Natural killer cell (primary cell): ENCODE measurements at regions not wholly inside any gene's neighbourhood (a gene's known extent, or its start where the extent isn't known, plus 50 kb on each side); places are given as distances from the start of the nearest gene placed in this dataset.
"Not testable (repeated sequence)": the region's sequence is repeated elsewhere in the genome, so short reads cannot be mapped to it uniquely, and the experiment has no call there.

Experiments used
- ATAC-seq, 3 donors: fragments of 150-1000 bp in 2 of 3; fragments of 200-7000 bp in 1 of 3; cut with Tn5 transposase; 1 replicate in 1 of 3; 2 replicates in 2 of 3; pipeline ENCODE4 v1.10.0; 2021; ENCODE audit warnings: mild to moderate bottlenecking in 2 of 3, moderate library complexity in 2 of 3
- DNase-seq, 2 donors: peaks; one replicate each; pipeline versions ENCODE4 v3.0.0 to v3.0.0-alpha.2; 2013 to 2021; ENCODE audit warnings: mixed read lengths in 1 of 2
- H3K27ac ChIP-seq: one replicate; pipeline ENCODE4 v1.5.1; 2013; ENCODE audit warnings: mild to moderate bottlenecking, low read length
- H3K27me3 ChIP-seq: one replicate; pipeline ENCODE4 v1.6.1; 2013; ENCODE audit warnings: low read length; ENCODE audit not compliant: control insufficient read depth, insufficient read depth
- H3K36me3 ChIP-seq: one replicate; pipeline ENCODE4 v1.6.1; 2013; ENCODE audit warnings: low read length; ENCODE audit not compliant: control insufficient read depth, insufficient read depth
- H3K4me1 ChIP-seq: one replicate; pipeline ENCODE4 v1.6.1; 2013; ENCODE audit warnings: low read length; ENCODE audit not compliant: control insufficient read depth, insufficient read depth
- H3K4me3 ChIP-seq: one replicate; pipeline ENCODE4 v1.5.1; 2013; ENCODE audit warnings: low read length
- H3K9me3 ChIP-seq: one replicate; pipeline ENCODE4 v1.6.1; 2013; ENCODE audit warnings: low read length; ENCODE audit not compliant: control insufficient read depth, insufficient read depth
- H3K27ac Mint-ChIP-seq, 2 donors: one replicate each; pipeline ENCODE4 v1.8.0; 2022; ENCODE audit warnings: mild to moderate bottlenecking in 2 of 2, mixed read lengths in 2 of 2, moderate library complexity in 1 of 2
- H3K27me3 Mint-ChIP-seq, 2 donors: one replicate each; pipeline ENCODE4 v1.8.0; 2022; ENCODE audit warnings: low read depth in 2 of 2, mixed read lengths in 2 of 2
- H3K36me3 Mint-ChIP-seq: one replicate; pipeline ENCODE4 v1.8.0; 2022; ENCODE audit warnings: mixed read lengths
- H3K4me1 Mint-ChIP-seq, 2 donors: one replicate each; pipeline ENCODE4 v1.8.0; 2022; ENCODE audit warnings: mixed read lengths in 2 of 2
- H3K4me3 Mint-ChIP-seq: one replicate; pipeline ENCODE4 v1.8.0; 2022; ENCODE audit warnings: mild to moderate bottlenecking, moderate library complexity, mixed read lengths
- H3K9me3 Mint-ChIP-seq, 2 donors: one replicate each; pipeline ENCODE4 v1.8.0; 2022; ENCODE audit warnings: mixed read lengths in 2 of 2
- CTCF ChIP-seq: fragments of 200-600 bp; IDR thresholded peaks from one replicate; pipeline ENCODE4 v1.8.0; 2022; ENCODE audit warnings: antibody characterized with exemption
- WGBS: methylation state at CpG from one replicate; pipeline ENCODE4 v1.1.7; 2013; ENCODE audit warnings: missing lambda C conversion rate; ENCODE audit not compliant: insufficient coverage; 5-methylcytosine and 5-hydroxymethylcytosine counted together
- intact Hi-C: fragments of 100-400 bp; cut with micrococcal nuclease; formaldehyde crosslinking; loops from one replicate; pipeline ENCODE4 v1.14.2; 2022

- Histone ChIP-seq H3K4me1 (no peaks in the 10 kb centered on the region), H3K4me3 (no peak overlapping the region), H3K36me3 (no peaks in the 10 kb centered on the region), H3K27ac (no peak overlapping the region), H3K27me3 (no peaks in the 10 kb centered on the region), H3K9me3 (no peaks in the 10 kb centered on the region)
- Mint-ChIP-seq H3K36me3 (no peaks in the 10 kb centered on the region), H3K4me1 (peaks cover 0 to 7% of the 10 kb centered on the region in 2 donors), H3K27me3 (peaks cover 0 to 2% of the 10 kb centered on the region in 2 donors), H3K27ac (no peak overlapping the region), H3K4me3 (no peak overlapping the region), H3K9me3 (no peaks in the 10 kb centered on the region)
- ATAC-seq (no peak), DNase-seq (no peak)
- WGBS, result 84% methylated on average over 6 of the region's 6 CpGs
- no peak for TF ChIP-seq CTCF
- intact Hi-C loops, result no loop called here
These were observed 265.9 kb downstream of the EFCAB11 start for GRCh38 chr14:89688507-89689211.

- H3K4me1 ChIP-seq, H3K27ac Mint-ChIP-seq, H3K36me3 ChIP-seq, H3K4me3 Mint-ChIP-seq, H3K36me3 Mint-ChIP-seq, DNase-seq, H3K27me3 ChIP-seq, H3K27me3 Mint-ChIP-seq, H3K9me3 Mint-ChIP-seq, ATAC-seq, H3K9me3 ChIP-seq, intact Hi-C loops, H3K27ac ChIP-seq, H3K4me3 ChIP-seq: not testable (repeated sequence)
- peaks cover 9 to 15% of the 10 kb centered on the region in 2 donors for H3K4me1 Mint-ChIP-seq
- 71% methylated on average over 1 of the region's 3 CpGs for WGBS
These were observed 267.4 kb downstream of the EFCAB11 start for GRCh38 chr14:89687129-89687528.

GRCh38 chr14:89684139-89684538 is 267.1 kb upstream of the FOXN3 start:
- no peaks in the 10 kb centered on the region for H3K36me3 ChIP-seq
- no peaks in the 10 kb centered on the region for H3K36me3 Mint-ChIP-seq
- no peak overlapping the region for H3K4me3 Mint-ChIP-seq
- H3K27ac ChIP-seq, result no peak overlapping the region
- no peak for DNase-seq
- intact Hi-C loops, result no loop called here
- H3K4me1 Mint-ChIP-seq, result peaks cover 30 to 31% of the 10 kb centered on the region in 2 donors
- no peaks in the 10 kb centered on the region for H3K9me3 Mint-ChIP-seq
- ATAC-seq, result no peak
- WGBS, result 97% methylated on average over 4 of the region's 4 CpGs
- H3K27me3 ChIP-seq, result no peaks in the 10 kb centered on the region
- no peaks in the 10 kb centered on the region for H3K9me3 ChIP-seq
- TF ChIP-seq CTCF, result no peak
- H3K27me3 Mint-ChIP-seq, result no peaks in the 10 kb centered on the region
- no peak overlapping the region for H3K4me3 ChIP-seq
- H3K4me1 ChIP-seq, result peaks cover 20% of the 10 kb centered on the region
- no peak overlapping the region for H3K27ac Mint-ChIP-seq

- H3K9me3 Mint-ChIP-seq, result no peaks in the 10 kb centered on the region
- H3K36me3 Mint-ChIP-seq, result no peaks in the 10 kb centered on the region
- peak overlapping the region; percentile 85 for H3K4me3 Mint-ChIP-seq
- H3K4me1 Mint-ChIP-seq, result peaks cover 23 to 31% of the 10 kb centered on the region in 2 donors
- DNase-seq, result peak in 1 of 2 donors; percentile 65
- Histone ChIP-seq H3K27me3 (no peaks in the 10 kb centered on the region), H3K27ac (peak overlapping the region; percentile 23), H3K4me1 (peaks cover 20% of the 10 kb centered on the region), H3K36me3 (no peaks in the 10 kb centered on the region), H3K9me3 (no peaks in the 10 kb centered on the region), H3K4me3 (no peak overlapping the region)
- ATAC-seq, result peak; percentile 37 to 48 (median 46)
- no peaks in the 10 kb centered on the region for H3K27me3 Mint-ChIP-seq
- intact Hi-C loops, result no loop called here
- 10% methylated on average over 9 of the region's 9 CpGs for WGBS
- TF ChIP-seq CTCF, result no peak
- peak overlapping the region; percentile 82 to 87 for H3K27ac Mint-ChIP-seq
These were observed 264.3 kb upstream of the FOXN3 start for GRCh38 chr14:89681086-89682018.
